ENCODE measurements at regions not wholly inside any gene's neighbourhood (a gene's known extent, or its start where the extent isn't known, plus 50 kb on each side); places are given as distances from the start of the nearest gene placed in this dataset.

GRCh38 chr3:27574438-27574795 lies 90.2 kb upstream of the SLC4A7 start:
- Histone ChIP-seq H3K27me3 (no peaks in the 10 kb centered on the region), H3K4me1 (no peaks in the 10 kb centered on the region), H3K27ac (no peak overlapping the region), H3K9me3 (no peaks in the 10 kb centered on the region), H3K4me3 (no peak overlapping the region), H3K36me3 (replicated peaks in 1 of 2; ENCODE audit: insufficient read depth in 1 of 2, low read depth in 2 of 2) (no peaks in the 10 kb centered on the region)
- intact Hi-C loops (cut with DNase I) = no loop called here
- 77 to 91% methylated on average over 6 of the region's 6 CpGs for WGBS, 2 donors
- ATAC-seq (no peak), DNase-seq (no peak)
- no peak for TF ChIP-seq CTCF (IDR thresholded peaks at IDR 0.05)

GRCh38 chr3:27573780-27574437 lies 89.7 kb upstream of the SLC4A7 start:
- intact Hi-C loops (cut with DNase I) = no loop called here
- Histone ChIP-seq H3K27ac (no peak overlapping the region), H3K4me3 (no peak overlapping the region), H3K36me3 (replicated peaks in 1 of 2; ENCODE audit: insufficient read depth in 1 of 2, low read depth in 2 of 2) (no peaks in the 10 kb centered on the region), H3K27me3 (no peaks in the 10 kb centered on the region), H3K9me3 (no peaks in the 10 kb centered on the region), H3K4me1 (no peaks in the 10 kb centered on the region)
- no peak for DNase-seq
- no peak for TF ChIP-seq POLR2A (IDR thresholded peaks at IDR 0.05)
- TF ChIP-seq CTCF (IDR thresholded peaks at IDR 0.05) = no peak
- ATAC-seq = no peak
- WGBS, 2 donors = 62 to 83% methylated on average over 5 of the region's 5 CpGs

- intact Hi-C loops (cut with DNase I) = no loop called here
- H3K36me3 ChIP-seq (replicated peaks in 1 of 2; ENCODE audit: insufficient read depth in 1 of 2, low read depth in 2 of 2) = no peaks in the 10 kb centered on the region
- H3K4me1 ChIP-seq = no peaks in the 10 kb centered on the region
- no peaks in the 10 kb centered on the region for H3K9me3 ChIP-seq
- no peak overlapping the region for H3K27ac ChIP-seq
- DNase-seq (no peak), ATAC-seq (no peak)
- H3K27me3 ChIP-seq = no peaks in the 10 kb centered on the region
- H3K4me3 ChIP-seq = no peak overlapping the region
- TF ChIP-seq CTCF (IDR thresholded peaks at IDR 0.05) (no peak), POLR2A (IDR thresholded peaks at IDR 0.05) (no peak)
- 80 to 84% methylated on average over 3 of the region's 3 CpGs for WGBS, 2 donors
Measured at GRCh38 chr3:27573138-27573537, 89.0 kb upstream of the SLC4A7 start.

GRCh38 chr3:27571345-27571744 lies 87.2 kb upstream of the SLC4A7 start:
- DNase-seq (no peak), ATAC-seq (no peak)
- Histone ChIP-seq H3K9me3 (no peaks in the 10 kb centered on the region), H3K4me1 (no peaks in the 10 kb centered on the region), H3K27me3 (no peaks in the 10 kb centered on the region), H3K4me3 (no peak overlapping the region), H3K36me3 (replicated peaks in 1 of 2; ENCODE audit: insufficient read depth in 1 of 2, low read depth in 2 of 2) (no peaks in the 10 kb centered on the region), H3K27ac (no peak overlapping the region)
- TF ChIP-seq POLR2A (IDR thresholded peaks at IDR 0.05) (no peak), CTCF (IDR thresholded peaks at IDR 0.05) (no peak)
- WGBS, 2 donors = 40 to 47% methylated on average over 2 of the region's 2 CpGs
- intact Hi-C loops (cut with DNase I) = no loop called here

- H3K36me3 ChIP-seq (replicated peaks in 1 of 2; ENCODE audit: insufficient read depth in 1 of 2, low read depth in 2 of 2) = no peaks in the 10 kb centered on the region
- H3K4me3 ChIP-seq = no peak overlapping the region
- no peaks in the 10 kb centered on the region for H3K27me3 ChIP-seq
- no peak for ATAC-seq
- no peak for DNase-seq
- intact Hi-C loops (cut with DNase I) = no loop called here
- WGBS, 2 donors = 63 to 70% methylated on average over 4 of the region's 4 CpGs
- H3K9me3 ChIP-seq = no peaks in the 10 kb centered on the region
- no peak for TF ChIP-seq POLR2A (IDR thresholded peaks at IDR 0.05)
- no peak for TF ChIP-seq CTCF (IDR thresholded peaks at IDR 0.05)
- no peaks in the 10 kb centered on the region for H3K4me1 ChIP-seq
- H3K27ac ChIP-seq = no peak overlapping the region
Measured at GRCh38 chr3:27570421-27571106, 86.4 kb upstream of the SLC4A7 start.

All from body of pancreas (tissue), 4 donors.